BLaER1 (cell line): ENCODE measurements at regions not wholly inside any gene's neighbourhood (a gene's known extent, or its start where the extent isn't known, plus 50 kb on each side); places are given as distances from the start of the nearest gene placed in this dataset.

Source experiments
- H3K27ac ChIP-seq: shearing (Covaris generic); formaldehyde crosslinking; 2 replicates; pipeline ENCODE4 v1.8.1; 2022
- H3K27me3 ChIP-seq: shearing (Covaris generic); formaldehyde crosslinking; 2 replicates; pipeline ENCODE4 v1.8.1; 2022
- H3K36me3 ChIP-seq: shearing (Covaris generic); formaldehyde crosslinking; 2 replicates; pipeline ENCODE4 v1.8.1; 2022
- H3K4me1 ChIP-seq: shearing (Covaris generic); formaldehyde crosslinking; 2 replicates; pipeline ENCODE4 v1.8.1; 2022
- H3K4me2 ChIP-seq: shearing (Covaris generic); formaldehyde crosslinking; 2 replicates; pipeline ENCODE4 v1.8.1; 2022
- H3K4me3 ChIP-seq: shearing (Covaris generic); formaldehyde crosslinking; 2 replicates; pipeline ENCODE4 v1.8.1; 2022
- H3K9ac ChIP-seq: shearing (Covaris generic); formaldehyde crosslinking; 2 replicates; pipeline ENCODE4 v1.8.1; 2022
- H3K9me3 ChIP-seq: shearing (Covaris generic); formaldehyde crosslinking; 2 replicates; pipeline ENCODE4 v1.8.1; 2022
- H4K20me1 ChIP-seq: shearing (Covaris generic); formaldehyde crosslinking; 2 replicates; pipeline ENCODE4 v1.8.1; 2022
- Cebpa-rat ChIP-seq: shearing (Covaris generic); IDR thresholded peaks from 2 replicates; pipeline ENCODE4 v1.8.1; 2022

DNA sequence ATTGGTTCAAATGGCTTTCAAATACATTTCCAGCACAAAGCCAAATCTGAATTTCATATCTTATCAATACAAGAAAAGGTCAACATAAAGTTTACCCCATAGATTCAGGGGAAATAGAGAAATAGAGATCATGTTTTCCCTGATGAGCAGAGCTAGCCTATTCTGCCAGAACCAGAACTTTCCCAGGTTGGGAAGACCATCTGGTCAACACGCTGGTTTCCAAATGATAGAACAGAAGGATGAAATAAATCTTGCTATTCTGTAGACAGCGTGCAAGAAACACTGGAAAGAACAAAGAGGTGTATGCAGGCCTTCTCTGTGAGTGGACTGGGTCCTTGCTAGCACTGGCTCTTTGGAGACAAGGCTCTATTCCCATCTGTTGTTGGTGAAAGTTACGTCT is 350.6 kb downstream of the NDFIP2 start:
- H3K4me1 ChIP-seq = no peaks in the 10 kb centered on the region
- H3K4me2 ChIP-seq = no peak overlapping the region
- H3K27ac ChIP-seq = no peak overlapping the region
- H3K9me3 ChIP-seq = no peaks in the 10 kb centered on the region
- H3K27me3 ChIP-seq = no peaks in the 10 kb centered on the region
- no peak overlapping the region for H3K4me3 ChIP-seq
- H4K20me1 ChIP-seq = no peaks in the 10 kb centered on the region
- TF ChIP-seq Cebpa-rat = no peak
- H3K9ac ChIP-seq = no peak overlapping the region
- H3K36me3 ChIP-seq = no peaks in the 10 kb centered on the region

GRCh38 chr13:79830945-79831344 is 350.0 kb downstream of the NDFIP2 start:
- no peak overlapping the region for H3K9ac ChIP-seq
- no peaks in the 10 kb centered on the region for H3K27me3 ChIP-seq
- H3K27ac ChIP-seq = no peak overlapping the region
- no peaks in the 10 kb centered on the region for H3K36me3 ChIP-seq
- TF ChIP-seq Cebpa-rat = no peak
- H3K4me3 ChIP-seq = no peak overlapping the region
- H3K4me2 ChIP-seq = no peak overlapping the region
- H3K4me1 ChIP-seq = no peaks in the 10 kb centered on the region
- H4K20me1 ChIP-seq = no peaks in the 10 kb centered on the region
- H3K9me3 ChIP-seq = no peaks in the 10 kb centered on the region

GRCh38 chr13:79830426-79830825 is 349.5 kb downstream of the NDFIP2 start:
- Histone ChIP-seq H3K36me3 (no peaks in the 10 kb centered on the region), H3K4me2 (no peak overlapping the region), H3K4me3 (no peak overlapping the region), H3K4me1 (no peaks in the 10 kb centered on the region), H4K20me1 (no peaks in the 10 kb centered on the region), H3K9me3 (no peaks in the 10 kb centered on the region), H3K27ac (no peak overlapping the region), H3K27me3 (no peaks in the 10 kb centered on the region), H3K9ac (no peak overlapping the region)
- TF ChIP-seq Cebpa-rat = no peak

- TF ChIP-seq Cebpa-rat = no peak
- H3K4me2 ChIP-seq = no peak overlapping the region
- no peak overlapping the region for H3K27ac ChIP-seq
- no peaks in the 10 kb centered on the region for H3K27me3 ChIP-seq
- no peaks in the 10 kb centered on the region for H3K4me1 ChIP-seq
- no peak overlapping the region for H3K9ac ChIP-seq
- no peaks in the 10 kb centered on the region for H3K9me3 ChIP-seq
- no peak overlapping the region for H3K4me3 ChIP-seq
- no peaks in the 10 kb centered on the region for H4K20me1 ChIP-seq
- no peaks in the 10 kb centered on the region for H3K36me3 ChIP-seq
Measured at GRCh38 chr13:79829880-79830279, 348.9 kb downstream of the NDFIP2 start.

GRCh38 chr13:79825959-79826358 is 345.0 kb downstream of the NDFIP2 start:
- no peak overlapping the region for H3K27ac ChIP-seq
- H4K20me1 ChIP-seq = no peaks in the 10 kb centered on the region
- no peak overlapping the region for H3K4me2 ChIP-seq
- no peaks in the 10 kb centered on the region for H3K36me3 ChIP-seq
- H3K9me3 ChIP-seq = no peaks in the 10 kb centered on the region
- no peak overlapping the region for H3K9ac ChIP-seq
- no peak for TF ChIP-seq Cebpa-rat
- H3K27me3 ChIP-seq = no peaks in the 10 kb centered on the region
- no peak overlapping the region for H3K4me3 ChIP-seq
- H3K4me1 ChIP-seq = no peaks in the 10 kb centered on the region

DNA sequence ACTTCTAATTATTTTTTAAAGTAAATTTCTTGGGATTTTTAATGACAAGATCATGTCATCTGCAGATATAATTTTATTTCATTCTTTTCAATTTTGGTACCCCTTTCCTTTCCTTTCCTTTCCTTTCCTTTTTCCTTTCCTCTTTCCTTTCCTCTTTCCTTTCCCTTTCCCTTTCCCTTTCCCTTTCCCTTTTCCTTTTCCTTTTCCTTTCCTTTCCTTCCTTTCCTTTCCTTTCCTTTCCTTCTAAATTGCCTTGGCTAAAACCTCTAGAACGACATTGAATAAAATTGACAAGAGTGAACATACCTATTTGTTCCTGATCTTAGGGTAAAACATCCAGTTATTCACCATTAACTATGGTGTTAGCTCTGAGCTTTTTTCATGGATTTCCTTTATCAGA is 334.1 kb downstream of the NDFIP2 start:
- Histone ChIP-seq H3K4me1 (peaks cover 7% of the 10 kb centered on the region), H3K4me3 (no peak overlapping the region), H3K27me3 (no peaks in the 10 kb centered on the region), H3K4me2 (no peak overlapping the region), H4K20me1 (no peaks in the 10 kb centered on the region), H3K9ac (no peak overlapping the region), H3K36me3 (no peaks in the 10 kb centered on the region), H3K9me3 (no peaks in the 10 kb centered on the region), H3K27ac (no peak overlapping the region)
- TF ChIP-seq Cebpa-rat = no peak

DNA sequence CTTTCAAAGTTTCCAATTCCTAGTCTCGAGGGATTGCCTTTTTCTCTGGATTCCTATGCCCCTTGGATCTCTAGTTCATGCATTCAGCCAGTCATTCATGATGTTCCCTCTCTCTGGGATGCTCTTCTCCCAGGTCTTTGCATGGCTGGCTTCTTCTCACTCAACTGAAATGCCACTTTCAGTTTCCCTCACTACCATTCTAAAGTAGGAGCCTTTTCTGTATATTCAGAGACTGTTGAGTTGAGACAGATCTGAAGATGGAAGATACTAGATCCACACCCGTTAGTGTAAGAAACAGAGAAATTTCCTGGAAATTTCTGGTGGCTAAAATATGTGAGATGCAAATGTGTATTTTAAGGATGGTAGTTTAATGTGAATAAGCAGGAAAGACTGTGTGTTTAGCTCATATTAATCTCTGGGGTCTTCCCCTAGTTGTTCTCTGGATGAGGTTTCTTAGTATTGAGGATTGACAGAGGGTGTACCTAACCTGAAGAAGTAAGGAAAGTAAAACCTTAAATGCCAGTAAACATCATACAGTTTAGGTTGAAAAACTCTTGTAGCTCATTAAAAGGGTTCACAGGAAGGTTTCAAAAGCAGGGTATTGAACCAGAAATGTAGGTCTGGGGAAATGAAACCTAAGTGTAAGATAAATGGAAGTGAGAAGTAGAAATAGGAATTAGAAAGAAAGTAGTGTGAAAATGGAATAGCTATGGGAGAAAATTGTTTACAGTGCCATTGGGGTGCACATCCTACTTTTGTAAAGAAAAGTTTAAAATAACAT is 331.3 kb downstream of the NDFIP2 start:
- Histone ChIP-seq H4K20me1 (no peaks in the 10 kb centered on the region), H3K9ac (no peak overlapping the region), H3K9me3 (peaks cover 14% of the 10 kb centered on the region), H3K27ac (no peak overlapping the region), H3K4me1 (peaks cover 7% of the 10 kb centered on the region), H3K27me3 (no peaks in the 10 kb centered on the region), H3K4me2 (no peak overlapping the region), H3K36me3 (no peaks in the 10 kb centered on the region), H3K4me3 (no peak overlapping the region)
- no peak for TF ChIP-seq Cebpa-rat

- Histone ChIP-seq H3K4me1 (peaks cover 7% of the 10 kb centered on the region), H4K20me1 (no peaks in the 10 kb centered on the region), H3K4me3 (no peak overlapping the region), H3K9ac (no peak overlapping the region), H3K27me3 (no peaks in the 10 kb centered on the region), H3K27ac (no peak overlapping the region), H3K9me3 (peaks cover 15% of the 10 kb centered on the region), H3K4me2 (no peak overlapping the region), H3K36me3 (no peaks in the 10 kb centered on the region)
- TF ChIP-seq Cebpa-rat = no peak
Measured at GRCh38 chr13:79811170-79811569, 330.2 kb downstream of the NDFIP2 start.

DNA sequence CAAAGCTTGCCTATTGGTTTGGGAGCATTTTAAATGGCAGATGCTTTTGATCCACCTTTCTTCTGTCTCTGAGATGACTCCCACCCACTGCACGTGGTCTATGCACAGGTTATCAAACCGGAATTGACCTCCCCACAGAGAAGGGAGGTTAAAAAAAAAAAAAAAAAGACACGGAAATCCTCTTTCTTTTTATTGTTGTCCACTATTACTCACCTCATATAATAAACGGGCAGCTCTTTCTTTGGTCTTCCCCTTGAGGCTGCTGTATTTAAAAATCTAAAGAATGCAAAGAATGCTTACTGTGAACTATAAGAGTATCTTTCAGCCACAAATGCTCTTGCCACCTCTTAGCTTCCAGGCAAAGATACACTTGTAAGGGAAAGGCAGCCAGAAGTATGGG is 329.7 kb downstream of the NDFIP2 start:
- no peak overlapping the region for H3K4me3 ChIP-seq
- no peak overlapping the region for H3K27ac ChIP-seq
- no peaks in the 10 kb centered on the region for H3K27me3 ChIP-seq
- no peaks in the 10 kb centered on the region for H3K36me3 ChIP-seq
- peaks cover 7% of the 10 kb centered on the region for H3K4me1 ChIP-seq
- H4K20me1 ChIP-seq = no peaks in the 10 kb centered on the region
- no peak overlapping the region for H3K9ac ChIP-seq
- no peak overlapping the region for H3K4me2 ChIP-seq
- TF ChIP-seq Cebpa-rat = no peak
- H3K9me3 ChIP-seq = peaks cover 15% of the 10 kb centered on the region

DNA sequence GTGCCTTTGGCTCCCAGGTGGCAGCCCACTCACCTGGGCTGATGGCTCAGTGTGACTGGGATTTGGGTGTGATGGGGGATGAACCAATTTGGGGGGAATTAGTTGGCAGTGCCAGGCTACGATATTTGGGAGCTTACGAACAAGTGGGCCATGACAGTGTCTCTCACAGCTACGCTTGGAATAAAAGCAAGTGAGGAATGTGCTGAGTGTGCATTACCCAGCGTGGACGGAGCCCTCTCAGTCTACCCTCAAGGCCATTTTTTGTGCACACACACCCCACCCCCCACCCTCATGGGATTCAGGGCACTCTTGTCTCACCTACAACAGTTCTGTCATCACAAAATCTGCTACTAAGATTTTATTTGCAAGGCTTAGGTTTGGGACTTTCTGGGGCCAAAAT is 329.1 kb downstream of the NDFIP2 start:
- Histone ChIP-seq H3K27me3 (no peaks in the 10 kb centered on the region), H3K4me3 (no peak overlapping the region), H3K4me2 (no peak overlapping the region), H3K4me1 (peaks cover 12% of the 10 kb centered on the region), H3K27ac (no peak overlapping the region), H4K20me1 (no peaks in the 10 kb centered on the region), H3K36me3 (no peaks in the 10 kb centered on the region), H3K9me3 (peaks cover 15% of the 10 kb centered on the region), H3K9ac (no peak overlapping the region)
- no peak for TF ChIP-seq Cebpa-rat

- Histone ChIP-seq H3K27me3 (no peaks in the 10 kb centered on the region), H3K9me3 (peaks cover 15% of the 10 kb centered on the region), H3K4me2 (no peak overlapping the region), H4K20me1 (no peaks in the 10 kb centered on the region), H3K9ac (no peak overlapping the region), H3K36me3 (no peaks in the 10 kb centered on the region), H3K4me3 (no peak overlapping the region), H3K4me1 (peaks cover 19% of the 10 kb centered on the region), H3K27ac (no peak overlapping the region)
- TF ChIP-seq Cebpa-rat = no peak
Measured at GRCh38 chr13:79808475-79808874, 327.5 kb downstream of the NDFIP2 start.
